ENCODE measurements at regions not wholly inside any gene's neighbourhood (a gene's known extent, or its start where the extent isn't known, plus 50 kb on each side); places are given as distances from the start of the nearest gene placed in this dataset.

- Histone ChIP-seq H3K79me2 (ENCODE audit: control insufficient read depth, insufficient read depth, low read length) (no peaks in the 10 kb centered on the region), H3K27me3 (replicated peaks in 1 of 2; ENCODE audit: control insufficient read depth in 2 of 2, insufficient read depth in 2 of 2, low read length in 1 of 2) (no peaks in the 10 kb centered on the region), H3K4me3 (no peak overlapping the region), H3K4me2 (ENCODE audit: control insufficient read depth, insufficient read depth) (no peak overlapping the region), H4K20me1 (ENCODE audit: control insufficient read depth, insufficient read depth) (no peaks in the 10 kb centered on the region), H3K36me3 (ENCODE audit: control insufficient read depth in 2 of 2, insufficient read depth in 2 of 2, low read length in 1 of 2) (no peaks in the 10 kb centered on the region), H2AFZ (ENCODE audit: control insufficient read depth, low read depth, low read length) (no peak overlapping the region), H3K9ac (ENCODE audit: control insufficient read depth, insufficient read depth, low read length) (no peak overlapping the region), H3K27ac (ENCODE audit: control insufficient read depth, insufficient read depth) (no peak overlapping the region), H3K4me1 (ENCODE audit: control insufficient read depth, insufficient read depth, low read length) (no peaks in the 10 kb centered on the region), H3K9me3 (replicated peaks; ENCODE audit: control insufficient read depth, insufficient read depth, low read length) (no peaks in the 10 kb centered on the region)
- ATAC-seq (no peak), DNase-seq (ENCODE audit: low read depth, low spot score) (no peak), FAIRE-seq (no peak)
- ChIA-PET POLR2A (no interaction called here), RAD21 (ENCODE audit: unreplicated experiment) (no interaction called here), SMC1A (ENCODE audit: uncharacterized antibody, unreplicated experiment) (interaction anchor here (0.9 to 1.2 kb wide), 4 partner anchors 8 to 22 kb away, joined by 3 to 4 read pairs (median 3); no protein-coding TSS in a partner anchor), CTCF (no interaction called here)
- no TSS peak for BruUV-seq (replicated peaks)
- no peak for TF ChIP-seq ZNF207 (IDR thresholded peaks at IDR 0.05; ENCODE audit: borderline replicate concordance)
- no peak for TF ChIP-seq ZBTB4 (CRISPR knock-in tag; IDR thresholded peaks at IDR 0.05)
- no peak for TF ChIP-seq IKZF2 (IDR thresholded peaks at IDR 0.05)
- no peak for TF ChIP-seq SIX5 (IDR thresholded peaks at IDR 0.05; ENCODE audit: low read depth, low read length, severe bottlenecking)
- no peak for TF ChIP-seq RELB (IDR thresholded peaks at IDR 0.05; ENCODE audit: low read depth)
- TF ChIP-seq POLR2AphosphoS5 (IDR thresholded peaks at IDR 0.05; ENCODE audit: low read length) = no peak
- no peak for TF ChIP-seq SMAD1 (IDR thresholded peaks at IDR 0.05; ENCODE audit: low read depth, partially characterized antibody)
- intact Hi-C loops (cut with micrococcal nuclease; ENCODE audit: unreplicated experiment) = no loop called here
- in situ Hi-C loops (cut with MboI) = no loop called here
These were observed 2380.9 kb downstream of the PCDH9 start for GRCh38 chr13:64849196-64849595.
